HG02840 (cell line): ENCODE measurements at regions not wholly inside any gene's neighbourhood (a gene's known extent, or its start where the extent isn't known, plus 50 kb on each side); places are given as distances from the start of the nearest gene placed in this dataset.

ENCODE experiments used
- ATAC-seq: cut with Tn5 transposase; IDR thresholded peaks from one replicate; pipeline ENCODE4 v1.9.1; 2021; ENCODE audit warnings: mild to moderate bottlenecking, moderate library complexity, moderate number of reproducible peaks; ENCODE audit not compliant: unreplicated experiment, low FRiP score

DNA sequence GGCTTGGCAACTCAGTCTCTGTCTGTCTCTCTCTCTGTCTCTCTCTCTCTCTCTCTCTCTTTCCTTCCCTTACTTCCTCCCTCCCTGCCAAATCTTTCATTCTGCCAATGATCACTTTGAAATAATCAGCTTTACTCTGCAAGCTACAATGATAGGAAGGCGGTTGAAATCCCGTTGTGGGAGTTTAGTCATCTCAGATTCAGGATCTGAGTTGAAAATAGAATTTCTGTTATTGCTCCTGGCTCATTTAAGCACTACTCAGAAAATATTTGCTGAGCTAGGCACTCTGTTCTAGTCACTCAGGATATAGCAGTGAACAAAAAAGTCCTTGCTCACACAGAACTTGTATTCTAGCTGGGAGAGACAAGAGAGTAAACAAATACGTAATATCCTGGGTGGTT, 56.3 kb upstream of the DCTD start:
- ATAC-seq = no peak

DNA sequence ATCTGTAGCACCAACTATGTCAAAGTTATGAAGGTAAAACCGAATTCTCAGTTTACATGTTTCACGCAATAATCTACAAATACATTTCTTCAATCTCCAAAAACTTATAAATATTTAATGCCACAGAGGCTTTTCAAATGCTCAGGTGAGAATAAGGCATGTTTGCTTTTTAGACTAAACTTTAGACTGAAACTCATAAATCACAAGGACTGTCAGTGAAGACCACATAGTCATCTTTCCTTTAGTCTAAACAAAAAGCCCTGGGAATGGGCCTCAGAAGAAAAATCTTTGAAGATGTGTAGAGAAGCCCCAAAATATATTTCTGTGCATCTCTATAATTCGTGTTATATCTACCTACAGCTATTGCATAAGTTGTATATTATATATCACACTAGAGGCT, 54.5 kb upstream of the DCTD start:
- ATAC-seq = no peak

DNA sequence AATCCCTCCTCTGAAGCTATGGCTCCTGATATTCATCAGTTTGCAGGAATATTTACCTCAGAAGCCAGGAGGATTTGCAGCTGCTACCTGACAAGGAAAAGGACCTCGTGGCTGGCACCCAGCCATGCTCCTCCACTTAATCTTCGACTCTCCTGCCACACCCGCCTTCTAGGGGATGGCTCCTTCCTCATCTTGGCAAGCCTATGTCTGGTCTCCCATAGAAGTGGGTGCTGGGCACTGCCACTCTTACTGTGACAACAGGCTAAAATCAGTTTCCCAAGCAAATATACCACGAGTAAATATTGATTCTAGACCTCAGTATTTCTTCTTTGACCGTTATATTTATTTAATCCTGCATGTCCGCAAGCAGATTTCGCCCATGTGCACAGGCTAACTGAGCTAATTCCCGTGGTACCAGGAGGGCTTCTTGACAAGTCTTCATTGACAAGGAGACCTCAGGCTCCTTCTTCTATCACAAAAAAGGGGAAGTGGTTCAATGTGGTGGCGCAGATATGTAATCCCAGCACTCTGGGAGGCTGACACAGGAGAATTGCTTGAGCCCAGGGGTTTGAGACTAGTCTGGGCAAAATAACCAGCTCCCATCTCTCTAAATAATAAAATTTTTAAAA, 52.6 kb upstream of the DCTD start:
- ATAC-seq = no peak

DNA sequence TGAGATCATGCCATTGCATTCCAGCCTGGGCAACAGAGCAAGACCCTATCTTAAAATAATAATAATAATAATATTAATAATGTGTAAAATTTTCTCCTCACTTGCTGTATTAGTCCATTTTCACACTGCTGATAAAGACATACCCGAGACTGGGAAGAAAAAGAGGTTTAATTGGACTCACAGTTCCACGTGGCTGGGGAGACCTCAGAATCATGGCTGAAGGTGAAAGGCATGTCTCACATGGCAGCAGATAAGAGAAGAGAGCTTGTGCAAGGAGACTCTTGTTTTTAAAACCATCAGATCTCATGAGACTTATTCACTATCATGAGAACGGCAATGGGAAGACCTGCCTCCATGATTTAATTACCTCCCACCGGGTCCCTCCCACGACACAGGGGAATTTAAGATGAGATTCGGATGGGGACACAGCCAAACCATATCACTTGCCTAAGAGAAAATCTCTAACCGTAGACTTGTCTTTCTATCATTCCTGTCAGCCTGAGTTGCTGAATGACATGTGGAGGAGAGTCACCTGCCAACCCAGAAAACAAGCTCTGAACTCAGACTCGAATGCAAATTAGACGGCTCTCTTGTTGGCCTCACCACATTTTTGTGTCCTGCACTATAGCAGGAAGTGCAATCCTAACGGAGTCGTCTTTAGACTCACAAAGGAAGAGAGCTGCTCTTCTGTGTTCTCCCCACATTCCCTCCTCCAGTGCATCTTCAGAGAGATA, 51.9 kb upstream of the DCTD start:
- no peak for ATAC-seq

DNA sequence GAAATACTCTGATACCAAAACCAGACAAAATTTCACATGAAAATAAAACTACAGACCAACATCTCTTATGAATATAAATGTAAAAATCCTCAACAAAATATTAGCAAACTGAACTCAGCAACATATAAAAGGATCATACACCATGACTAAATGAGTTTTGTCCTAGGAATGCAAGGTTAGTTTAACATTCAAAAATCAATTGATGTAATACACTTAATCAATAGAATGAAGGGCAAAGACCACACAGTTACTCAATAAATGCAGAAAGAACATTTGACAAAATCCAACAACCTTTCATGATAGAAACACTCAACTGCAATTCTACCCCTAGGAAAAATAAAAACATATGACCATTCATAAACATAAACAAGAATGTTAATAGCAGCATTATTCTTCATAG, 50.2 kb upstream of the DCTD start:
- ATAC-seq = no peak
